ENCODE measurements at regions not wholly inside any gene's neighbourhood (a gene's known extent, or its start where the extent isn't known, plus 50 kb on each side); places are given as distances from the start of the nearest gene placed in this dataset.

- Histone ChIP-seq H3F3A (ENCODE audit: insufficient read depth) (no peaks in the 10 kb centered on the region), H3K4me3 (no peak overlapping the region), H3K9ac (no peak overlapping the region), H3K4me2 (ENCODE audit: unreplicated experiment) (no peak overlapping the region), H3K27me3 (replicated peaks; ENCODE audit: insufficient read depth) (no peaks in the 10 kb centered on the region), H3K9me3 (ENCODE audit: low read depth) (no peaks in the 10 kb centered on the region), H3K9me2 (ENCODE audit: insufficient read depth) (no peaks in the 10 kb centered on the region), H3K4me1 (ENCODE audit: insufficient read depth) (no peaks in the 10 kb centered on the region), H3K36me3 (ENCODE audit: low read depth) (no peaks in the 10 kb centered on the region), H3K27ac (no peak overlapping the region), H2AFZ (no peak overlapping the region), H3K79me2 (ENCODE audit: insufficient read depth) (no peaks in the 10 kb centered on the region), H4K20me1 (ENCODE audit: insufficient read depth) (no peaks in the 10 kb centered on the region)
- in situ Hi-C loops (cut with MboI): no loop called here
- no peak for DNase-seq
- TF ChIP-seq EZH2 (IDR thresholded peaks at IDR 0.05; ENCODE audit: insufficient read depth, poor library complexity, severe bottlenecking) (no peak), EZH2phosphoT487 (IDR thresholded peaks at IDR 0.05; ENCODE audit: insufficient read depth, low read depth) (no peak)
- WGBS, 2 experiments (ENCODE audit: low coverage in 1 of 2, low lambda C conversion rate in 2 of 2, missing lambda C conversion rate in 2 of 2): 51 to 55% methylated on average over 4 of the region's 4 CpGs
These were observed 227.3 kb upstream of the BCHE start for GRCh38 chr3:166064476-166064875.

- Histone ChIP-seq H3K9ac (no peak overlapping the region), H3K79me2 (ENCODE audit: insufficient read depth) (no peaks in the 10 kb centered on the region), H3F3A (ENCODE audit: insufficient read depth) (no peaks in the 10 kb centered on the region), H4K20me1 (ENCODE audit: insufficient read depth) (no peaks in the 10 kb centered on the region), H3K4me2 (ENCODE audit: unreplicated experiment) (no peak overlapping the region), H3K27me3 (replicated peaks; ENCODE audit: insufficient read depth) (no peaks in the 10 kb centered on the region), H2AFZ (no peak overlapping the region), H3K4me3 (no peak overlapping the region), H3K9me2 (ENCODE audit: insufficient read depth) (no peaks in the 10 kb centered on the region), H3K9me3 (ENCODE audit: low read depth) (no peaks in the 10 kb centered on the region), H3K27ac (no peak overlapping the region), H3K36me3 (ENCODE audit: low read depth) (no peaks in the 10 kb centered on the region), H3K4me1 (ENCODE audit: insufficient read depth) (no peaks in the 10 kb centered on the region)
- in situ Hi-C loops (cut with MboI): no loop called here
- TF ChIP-seq EZH2 (IDR thresholded peaks at IDR 0.05; ENCODE audit: insufficient read depth, poor library complexity, severe bottlenecking) (no peak), EZH2phosphoT487 (IDR thresholded peaks at IDR 0.05; ENCODE audit: insufficient read depth, low read depth) (no peak)
- DNase-seq: no peak
- 29 to 32% methylated on average over 2 of the region's 2 CpGs for WGBS, 2 experiments (ENCODE audit: low coverage in 1 of 2, low lambda C conversion rate in 2 of 2, missing lambda C conversion rate in 2 of 2)
These were observed 223.7 kb upstream of the BCHE start for GRCh38 chr3:166060789-166061479.

- H3K27ac ChIP-seq: no peak overlapping the region
- no peak overlapping the region for H2AFZ ChIP-seq
- H3K36me3 ChIP-seq (ENCODE audit: low read depth): no peaks in the 10 kb centered on the region
- no peaks in the 10 kb centered on the region for H4K20me1 ChIP-seq (ENCODE audit: insufficient read depth)
- H3K9ac ChIP-seq: no peak overlapping the region
- no peak overlapping the region for H3K4me3 ChIP-seq
- DNase-seq: no peak
- TF ChIP-seq EZH2phosphoT487 (IDR thresholded peaks at IDR 0.05; ENCODE audit: insufficient read depth, low read depth) (no peak), EZH2 (IDR thresholded peaks at IDR 0.05; ENCODE audit: insufficient read depth, poor library complexity, severe bottlenecking) (no peak)
- no peaks in the 10 kb centered on the region for H3F3A ChIP-seq (ENCODE audit: insufficient read depth)
- H3K4me2 ChIP-seq (ENCODE audit: unreplicated experiment): no peak overlapping the region
- WGBS, 2 experiments (ENCODE audit: low coverage in 1 of 2, low lambda C conversion rate in 2 of 2, missing lambda C conversion rate in 2 of 2): 15 to 25% methylated on average over 5 of the region's 5 CpGs
- H3K9me3 ChIP-seq (ENCODE audit: low read depth): no peaks in the 10 kb centered on the region
- H3K9me2 ChIP-seq (ENCODE audit: insufficient read depth): no peaks in the 10 kb centered on the region
- in situ Hi-C loops (cut with MboI): no loop called here
- H3K4me1 ChIP-seq (ENCODE audit: insufficient read depth): no peaks in the 10 kb centered on the region
- H3K27me3 ChIP-seq (replicated peaks; ENCODE audit: insufficient read depth): no peaks in the 10 kb centered on the region
- H3K79me2 ChIP-seq (ENCODE audit: insufficient read depth): no peaks in the 10 kb centered on the region
These were observed 215.2 kb upstream of the BCHE start for GRCh38 chr3:166052440-166052839.

- no peak for DNase-seq
- Histone ChIP-seq H3K4me3 (no peak overlapping the region), H3K9me2 (ENCODE audit: insufficient read depth) (no peaks in the 10 kb centered on the region), H3F3A (ENCODE audit: insufficient read depth) (no peaks in the 10 kb centered on the region), H3K9me3 (ENCODE audit: low read depth) (no peaks in the 10 kb centered on the region), H2AFZ (no peak overlapping the region), H4K20me1 (ENCODE audit: insufficient read depth) (no peaks in the 10 kb centered on the region), H3K4me1 (ENCODE audit: insufficient read depth) (no peaks in the 10 kb centered on the region), H3K9ac (no peak overlapping the region), H3K27me3 (replicated peaks; ENCODE audit: insufficient read depth) (no peaks in the 10 kb centered on the region), H3K27ac (no peak overlapping the region), H3K4me2 (ENCODE audit: unreplicated experiment) (no peak overlapping the region), H3K36me3 (ENCODE audit: low read depth) (no peaks in the 10 kb centered on the region), H3K79me2 (ENCODE audit: insufficient read depth) (no peaks in the 10 kb centered on the region)
- in situ Hi-C loops (cut with MboI): no loop called here
- WGBS, 2 experiments (ENCODE audit: low coverage in 1 of 2, low lambda C conversion rate in 2 of 2, missing lambda C conversion rate in 2 of 2): 4 to 6% methylated on average over 3 of the region's 3 CpGs
- TF ChIP-seq EZH2phosphoT487 (IDR thresholded peaks at IDR 0.05; ENCODE audit: insufficient read depth, low read depth) (no peak), EZH2 (IDR thresholded peaks at IDR 0.05; ENCODE audit: insufficient read depth, poor library complexity, severe bottlenecking) (no peak)
These were observed 192.3 kb upstream of the BCHE start for GRCh38 chr3:166029507-166029906.
